ENCODE measurements at regions not wholly inside any gene's neighbourhood (a gene's known extent, or its start where the extent isn't known, plus 50 kb on each side); places are given as distances from the start of the nearest gene placed in this dataset.

DNA sequence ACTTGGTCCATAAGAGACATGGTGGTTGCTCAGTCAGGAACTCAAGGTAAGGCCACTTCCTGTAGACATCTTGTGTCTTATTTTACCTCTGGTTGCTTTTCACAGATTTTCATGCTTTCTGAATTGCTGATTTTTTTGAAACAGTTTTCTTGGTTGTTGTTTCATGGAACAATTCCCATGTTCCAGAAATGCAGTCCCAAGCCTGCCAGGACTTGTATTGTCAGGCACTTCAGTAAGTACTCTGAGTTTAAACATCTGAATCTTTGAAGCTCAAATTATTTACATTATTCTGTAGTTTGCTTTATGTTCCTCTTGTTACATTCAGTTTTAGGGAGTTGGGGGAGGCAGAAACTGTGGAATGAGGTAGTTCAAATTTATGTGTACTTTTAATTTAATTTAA lies 290.2 kb downstream of the DMRT2 start:
- TF ChIP-seq CTCF (IDR thresholded peaks at IDR 0.05; ENCODE audit: borderline replicate concordance, extremely low read depth, low read length, poor library complexity, severe bottlenecking): no peak
- TF ChIP-seq EZH2 (IDR thresholded peaks at IDR 0.05; ENCODE audit: borderline replicate concordance, low read depth, low read length, severe bottlenecking): no peak

All from DND-41 (cell line).